ENCODE measurements at regions not wholly inside any gene's neighbourhood (a gene's known extent, or its start where the extent isn't known, plus 50 kb on each side); places are given as distances from the start of the nearest gene placed in this dataset.

- peaks cover 0 to 2% (median 0%) of the 10 kb centered on the region in 4 donors for H3K9me3 ChIP-seq (ENCODE audit: control insufficient read depth in 4 of 4, insufficient read depth in 3 of 4, low read length in 3 of 4)
- ATAC-seq (ENCODE audit: insufficient read depth, low FRiP score) (no peak), DNase-seq (peak in 1 of 3 donors; percentile 7)
- H3K36me3 ChIP-seq (ENCODE audit: control insufficient read depth in 4 of 4, insufficient read depth in 4 of 4, low read length in 4 of 4), result no peaks in the 10 kb centered on the region
- H3K27me3 ChIP-seq (ENCODE audit: control insufficient read depth in 3 of 3, insufficient read depth in 3 of 3, low read length in 2 of 3), result no peaks in the 10 kb centered on the region
- H3K9ac ChIP-seq (ENCODE audit: insufficient read depth in 1 of 2, low read length in 2 of 2), result no peak overlapping the region
- 76 to 83% methylated on average over 7 of the region's 7 CpGs for WGBS, 2 donors
- TF ChIP-seq, protein P1, sequence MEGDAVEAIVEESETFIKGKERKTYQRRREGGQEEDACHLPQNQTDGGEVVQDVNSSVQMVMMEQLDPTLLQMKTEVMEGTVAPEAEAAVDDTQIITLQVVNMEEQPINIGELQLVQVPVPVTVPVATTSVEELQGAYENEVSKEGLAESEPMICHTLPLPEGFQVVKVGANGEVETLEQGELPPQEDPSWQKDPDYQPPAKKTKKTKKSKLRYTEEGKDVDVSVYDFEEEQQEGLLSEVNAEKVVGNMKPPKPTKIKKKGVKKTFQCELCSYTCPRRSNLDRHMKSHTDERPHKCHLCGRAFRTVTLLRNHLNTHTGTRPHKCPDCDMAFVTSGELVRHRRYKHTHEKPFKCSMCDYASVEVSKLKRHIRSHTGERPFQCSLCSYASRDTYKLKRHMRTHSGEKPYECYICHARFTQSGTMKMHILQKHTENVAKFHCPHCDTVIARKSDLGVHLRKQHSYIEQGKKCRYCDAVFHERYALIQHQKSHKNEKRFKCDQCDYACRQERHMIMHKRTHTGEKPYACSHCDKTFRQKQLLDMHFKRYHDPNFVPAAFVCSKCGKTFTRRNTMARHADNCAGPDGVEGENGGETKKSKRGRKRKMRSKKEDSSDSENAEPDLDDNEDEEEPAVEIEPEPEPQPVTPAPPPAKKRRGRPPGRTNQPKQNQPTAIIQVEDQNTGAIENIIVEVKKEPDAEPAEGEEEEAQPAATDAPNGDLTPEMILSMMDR (IDR thresholded peaks at IDR 0.05; ENCODE audit: control extremely low read depth, extremely low read depth), result no peak
- H3K27ac ChIP-seq (ENCODE audit: low read depth in 1 of 2, low read length in 1 of 2), result no peak overlapping the region
- no peaks in the 10 kb centered on the region for H3K4me1 ChIP-seq (ENCODE audit: control insufficient read depth in 5 of 5, insufficient read depth in 5 of 5, low read length in 5 of 5)
- no peak overlapping the region for H3K4me3 ChIP-seq
Measured at GRCh38 chr4:178577933-178578332, 1135.7 kb upstream of the AGA start.

- no peaks in the 10 kb centered on the region for H3K9me3 ChIP-seq (ENCODE audit: control insufficient read depth in 4 of 4, insufficient read depth in 3 of 4, low read length in 3 of 4)
Measured at GRCh38 chr4:178595500-178596138, 1153.4 kb upstream of the AGA start.

GRCh38 chr4:178598672-178599071 is 1156.4 kb upstream of the AGA start:
- H3K27me3 ChIP-seq (ENCODE audit: control insufficient read depth in 3 of 3, insufficient read depth in 3 of 3, low read length in 2 of 3), result no peaks in the 10 kb centered on the region
- H3K4me1 ChIP-seq (ENCODE audit: control insufficient read depth in 5 of 5, insufficient read depth in 5 of 5, low read length in 5 of 5), result no peaks in the 10 kb centered on the region
- TF ChIP-seq, protein P1 (IDR thresholded peaks at IDR 0.05; ENCODE audit: control extremely low read depth, extremely low read depth), result no peak
- DNase-seq (no peak), ATAC-seq (ENCODE audit: insufficient read depth, low FRiP score) (no peak)
- H3K9ac ChIP-seq (ENCODE audit: insufficient read depth in 1 of 2, low read length in 2 of 2), result no peak overlapping the region
- H3K4me3 ChIP-seq, result no peak overlapping the region
- WGBS, 2 donors, result 78 to 91% methylated on average over 1 of the region's 1 CpG
- no peaks in the 10 kb centered on the region for H3K9me3 ChIP-seq (ENCODE audit: control insufficient read depth in 4 of 4, insufficient read depth in 3 of 4, low read length in 3 of 4)
- no peaks in the 10 kb centered on the region for H3K36me3 ChIP-seq (ENCODE audit: control insufficient read depth in 4 of 4, insufficient read depth in 4 of 4, low read length in 4 of 4)
- no peak overlapping the region for H3K27ac ChIP-seq (ENCODE audit: low read depth in 1 of 2, low read length in 1 of 2)

More at GRCh38 chr4:178595500-178596138, 1153.4 kb upstream of the AGA start:
- Histone ChIP-seq H3K9ac (ENCODE audit: insufficient read depth in 1 of 2, low read length in 2 of 2) (no peak overlapping the region), H3K27me3 (ENCODE audit: control insufficient read depth in 3 of 3, insufficient read depth in 3 of 3, low read length in 2 of 3) (no peaks in the 10 kb centered on the region), H3K4me3 (no peak overlapping the region), H3K27ac (ENCODE audit: low read depth in 1 of 2, low read length in 1 of 2) (no peak overlapping the region), H3K36me3 (ENCODE audit: control insufficient read depth in 4 of 4, insufficient read depth in 4 of 4, low read length in 4 of 4) (no peaks in the 10 kb centered on the region), H3K4me1 (ENCODE audit: control insufficient read depth in 5 of 5, insufficient read depth in 5 of 5, low read length in 5 of 5) (no peaks in the 10 kb centered on the region)
- TF ChIP-seq, protein P1 (IDR thresholded peaks at IDR 0.05; ENCODE audit: control extremely low read depth, extremely low read depth), result no peak
- WGBS, 2 donors, result 71 to 78% methylated on average over 6 of the region's 6 CpGs
- ATAC-seq (ENCODE audit: insufficient read depth, low FRiP score), result no peak
- DNase-seq, result no peak

DNA sequence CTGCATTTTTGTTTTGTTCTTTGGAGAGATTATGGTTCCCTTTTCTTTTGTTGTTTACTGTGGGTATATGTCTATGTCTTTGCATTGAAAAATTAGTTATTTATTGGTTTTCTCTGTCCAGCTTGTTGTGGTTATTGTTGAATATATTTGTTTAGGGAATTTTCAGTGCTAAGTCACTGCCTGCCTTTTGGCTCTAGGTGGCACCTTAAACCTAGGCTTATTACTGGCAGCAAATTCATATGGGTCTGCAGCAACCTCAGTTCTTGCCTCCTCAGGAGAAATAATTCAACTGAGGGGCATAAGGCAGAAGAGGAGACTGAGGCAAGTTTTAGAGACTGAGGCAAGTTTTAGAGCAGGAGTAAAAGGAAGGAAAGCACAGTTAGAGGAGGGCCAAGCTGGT is 1157.3 kb upstream of the AGA start:
- Histone ChIP-seq H3K27ac (ENCODE audit: low read depth in 1 of 2, low read length in 1 of 2) (no peak overlapping the region), H3K9me3 (ENCODE audit: control insufficient read depth in 4 of 4, insufficient read depth in 3 of 4, low read length in 3 of 4) (no peaks in the 10 kb centered on the region), H3K36me3 (ENCODE audit: control insufficient read depth in 4 of 4, insufficient read depth in 4 of 4, low read length in 4 of 4) (no peaks in the 10 kb centered on the region), H3K27me3 (ENCODE audit: control insufficient read depth in 3 of 3, insufficient read depth in 3 of 3, low read length in 2 of 3) (no peaks in the 10 kb centered on the region), H3K4me3 (no peak overlapping the region), H3K9ac (ENCODE audit: insufficient read depth in 1 of 2, low read length in 2 of 2) (no peak overlapping the region), H3K4me1 (ENCODE audit: control insufficient read depth in 5 of 5, insufficient read depth in 5 of 5, low read length in 5 of 5) (no peaks in the 10 kb centered on the region)
- no peak for ATAC-seq (ENCODE audit: insufficient read depth, low FRiP score)
- TF ChIP-seq, protein P1 (IDR thresholded peaks at IDR 0.05; ENCODE audit: control extremely low read depth, extremely low read depth), result no peak
- no peak for DNase-seq
